Stomach (tissue), 8 donors: ENCODE measurements at regions not wholly inside any gene's neighbourhood (a gene's known extent, or its start where the extent isn't known, plus 50 kb on each side); places are given as distances from the start of the nearest gene placed in this dataset.

Source experiments
- DNase-seq, 2 donors: peaks; one replicate each; pipeline versions ENCODE4 v3.0.0 to v3.0.0-alpha.2; 2013 to 2019
- H3K27ac ChIP-seq, 5 donors: fragments of 200-600 bp in 4 of 5; sonication (generic) in 4 of 5; one replicate each; pipeline ENCODE4 v1.5.1; 2013 to 2019; ENCODE audit warnings: mild to moderate bottlenecking in 1 of 5, moderate library complexity in 1 of 5
- H3K27me3 ChIP-seq, 3 donors: fragments of 200-600 bp; sonication (generic); one replicate each; pipeline ENCODE4 v1.5.1; 2017 to 2019; ENCODE audit warnings: mixed run types in 1 of 3
- H3K36me3 ChIP-seq, 4 donors: fragments of 200-600 bp; sonication (generic); 1 replicate in 3 of 4; 2 replicates in 1 of 4; pipeline ENCODE4 v1.5.1; 2016 to 2019
- H3K4me1 ChIP-seq, 4 donors: fragments of 200-600 bp; sonication (generic); one replicate each; pipeline ENCODE4 v1.5.1; 2016 to 2019
- H3K4me3 ChIP-seq, 4 donors: fragments of 200-600 bp; sonication (generic) in 3 of 4; one replicate each; pipeline ENCODE4 v1.5.1; 2016 to 2019; ENCODE audit warnings: mild to moderate bottlenecking in 1 of 4
- H3K9me3 ChIP-seq, 4 donors: fragments of 200-600 bp; sonication (generic); one replicate each; pipeline ENCODE4 v1.5.1; 2016 to 2019
- EP300 ChIP-seq: sonication (generic); formaldehyde crosslinking; IDR thresholded peaks from one replicate; pipeline ENCODE4 v1.6.1; 2017; ENCODE audit warnings: antibody characterized with exemption
- POLR2A ChIP-seq, 4 donors: fragments of 450-650 bp; IDR thresholded peaks; one replicate each; pipeline ENCODE4 v1.6.1; 2016; ENCODE audit warnings: antibody characterized with exemption in 4 of 4, control low read depth in 2 of 4, mild to moderate bottlenecking in 1 of 4, moderate library complexity in 1 of 4
- POLR2AphosphoS5 ChIP-seq, 3 donors: sonication (generic); formaldehyde crosslinking; IDR thresholded peaks; one replicate each; pipeline ENCODE4 v1.6.1; 2016; ENCODE audit warnings: antibody characterized with exemption in 3 of 3
- WGBS, 5 donors: extraction: QIAGEN DNeasy Blood & Tissue Kit in 3 of 5; methylation state at CpG; one replicate each; pipeline versions ENCODE4 v1.1.5 to v1.1.7; 2013 to 2018; 5-methylcytosine and 5-hydroxymethylcytosine counted together
- intact Hi-C: fragments of 100-400 bp; cut with DNase I; formaldehyde crosslinking; loops from one replicate; pipeline ENCODE4 v1.15.1; 2023; ENCODE audit warnings: low total_unique reads
- TF ChIP-seq, protein P1 (sequence below), 7 experiments: fragments of 450-650 bp in 4 of 7; fragments of 200-600 bp in 3 of 7; sonication (generic) in 3 of 7; IDR thresholded peaks; one replicate each; pipeline ENCODE4 v1.5.1; 2016 to 2019; ENCODE audit warnings: antibody characterized with exemption in 7 of 7, control low read depth in 2 of 7, mild to moderate bottlenecking in 1 of 7
- donor health status: healthy with polysubstance abuse.
- donor health status: Bipolar disorder and iron deficiency.
- donor health status: healthy.

DNA sequence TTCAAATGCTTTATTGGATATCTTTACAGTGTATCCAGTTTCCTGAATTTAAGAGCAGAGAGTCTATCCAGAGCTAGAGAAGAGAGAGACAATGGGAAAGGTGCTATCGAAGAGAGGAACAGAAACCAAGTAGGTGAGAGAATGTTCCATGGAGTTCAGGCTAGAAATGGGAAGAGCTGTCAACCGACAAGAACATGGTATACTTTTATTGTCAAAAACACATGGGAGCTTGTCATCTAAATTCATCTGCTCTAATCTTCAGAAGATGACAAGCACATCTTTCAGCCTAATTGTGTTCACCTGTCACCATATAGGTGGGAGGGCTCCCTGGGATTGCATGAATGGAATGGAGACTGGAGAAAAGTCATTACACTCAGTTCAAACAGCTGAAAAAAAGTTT, 690.4 kb upstream of the LRATD1 start:
- intact Hi-C loops, result no loop called here
- Histone ChIP-seq H3K4me3 (no peak overlapping the region), H3K4me1 (no peaks in the 10 kb centered on the region), H3K27me3 (no peaks in the 10 kb centered on the region), H3K36me3 (no peaks in the 10 kb centered on the region), H3K27ac (no peak overlapping the region), H3K9me3 (peaks cover 0 to 3% (median 0%) of the 10 kb centered on the region in 4 donors)
- no peak for DNase-seq
- WGBS, 5 donors, result 81 to 95% (median 90%) methylated on average over 2 of the region's 2 CpGs
- no peak for TF ChIP-seq POLR2A (IDR thresholded peaks at IDR 0.05)
- no peak for TF ChIP-seq POLR2AphosphoS5 (IDR thresholded peaks at IDR 0.05)
- no peak for TF ChIP-seq EP300
- TF ChIP-seq, protein P1, sequence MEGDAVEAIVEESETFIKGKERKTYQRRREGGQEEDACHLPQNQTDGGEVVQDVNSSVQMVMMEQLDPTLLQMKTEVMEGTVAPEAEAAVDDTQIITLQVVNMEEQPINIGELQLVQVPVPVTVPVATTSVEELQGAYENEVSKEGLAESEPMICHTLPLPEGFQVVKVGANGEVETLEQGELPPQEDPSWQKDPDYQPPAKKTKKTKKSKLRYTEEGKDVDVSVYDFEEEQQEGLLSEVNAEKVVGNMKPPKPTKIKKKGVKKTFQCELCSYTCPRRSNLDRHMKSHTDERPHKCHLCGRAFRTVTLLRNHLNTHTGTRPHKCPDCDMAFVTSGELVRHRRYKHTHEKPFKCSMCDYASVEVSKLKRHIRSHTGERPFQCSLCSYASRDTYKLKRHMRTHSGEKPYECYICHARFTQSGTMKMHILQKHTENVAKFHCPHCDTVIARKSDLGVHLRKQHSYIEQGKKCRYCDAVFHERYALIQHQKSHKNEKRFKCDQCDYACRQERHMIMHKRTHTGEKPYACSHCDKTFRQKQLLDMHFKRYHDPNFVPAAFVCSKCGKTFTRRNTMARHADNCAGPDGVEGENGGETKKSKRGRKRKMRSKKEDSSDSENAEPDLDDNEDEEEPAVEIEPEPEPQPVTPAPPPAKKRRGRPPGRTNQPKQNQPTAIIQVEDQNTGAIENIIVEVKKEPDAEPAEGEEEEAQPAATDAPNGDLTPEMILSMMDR (IDR thresholded peaks at IDR 0.05), result no peak

DNA sequence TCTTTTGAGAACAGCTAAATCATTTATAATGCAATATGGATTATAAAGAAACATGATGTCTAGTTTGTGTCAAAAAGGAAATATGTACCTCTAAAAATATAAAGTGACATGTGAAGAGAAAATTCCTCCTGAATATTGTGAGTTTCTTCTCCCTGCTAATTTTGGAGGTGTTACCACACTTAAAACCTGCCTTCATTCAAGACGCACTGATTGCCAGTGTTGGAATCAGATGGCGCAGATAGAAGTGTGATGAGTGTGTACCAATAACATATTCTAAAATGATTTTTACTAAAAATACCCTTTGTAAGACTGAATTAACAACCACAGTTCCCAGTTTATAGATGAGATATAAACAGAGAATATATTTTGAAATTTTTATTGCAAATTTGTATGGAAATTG, 681.8 kb upstream of the LRATD1 start:
- H3K27ac ChIP-seq, result no peak overlapping the region
- H3K27me3 ChIP-seq, result no peaks in the 10 kb centered on the region
- TF ChIP-seq POLR2AphosphoS5 (IDR thresholded peaks at IDR 0.05), result no peak
- TF ChIP-seq POLR2A (IDR thresholded peaks at IDR 0.05), result no peak
- TF ChIP-seq, protein P1 (IDR thresholded peaks at IDR 0.05), result no peak
- TF ChIP-seq EP300, result no peak
- DNase-seq, result no peak
- H3K36me3 ChIP-seq, result no peaks in the 10 kb centered on the region
- H3K4me1 ChIP-seq, result no peaks in the 10 kb centered on the region
- H3K9me3 ChIP-seq, result peaks cover 0 to 3% (median 0%) of the 10 kb centered on the region in 4 donors
- intact Hi-C loops, result no loop called here
- no peak overlapping the region for H3K4me3 ChIP-seq
- 95 to 99% (median 97%) methylated on average over 2 of the region's 2 CpGs for WGBS, 5 donors

DNA sequence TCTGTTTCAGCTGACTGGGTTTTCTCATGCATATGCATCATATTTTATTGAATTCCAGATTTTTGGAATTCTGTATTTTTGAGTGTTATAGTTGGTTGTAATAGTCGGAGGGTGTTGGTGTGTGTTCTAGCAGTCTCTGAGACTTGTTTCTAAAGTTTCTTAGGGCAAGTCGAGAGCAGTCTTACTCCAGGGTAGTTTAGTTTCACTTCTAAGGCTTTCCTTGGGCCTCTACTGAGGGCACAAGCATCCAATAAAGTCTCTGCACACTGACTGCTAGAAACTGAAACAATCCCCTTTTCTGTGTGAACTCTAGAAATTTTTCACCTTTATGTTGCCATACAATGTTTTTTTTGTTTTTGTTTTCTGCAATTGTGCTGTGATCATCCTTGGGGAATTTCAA, 663.7 kb upstream of the LRATD1 start:
- no peaks in the 10 kb centered on the region for H3K27me3 ChIP-seq
- H3K27ac ChIP-seq, result no peak overlapping the region
- no peak for DNase-seq
- H3K4me3 ChIP-seq, result no peak overlapping the region
- H3K9me3 ChIP-seq, result peaks cover 0 to 7% (median 0%) of the 10 kb centered on the region in 4 donors
- TF ChIP-seq EP300, result no peak
- no peak for TF ChIP-seq POLR2AphosphoS5 (IDR thresholded peaks at IDR 0.05)
- TF ChIP-seq, protein P1 (IDR thresholded peaks at IDR 0.05), result no peak
- no peaks in the 10 kb centered on the region for H3K4me1 ChIP-seq
- WGBS, 5 donors, result 45 to 86% (median 81%) methylated on average over 2 of the region's 2 CpGs
- intact Hi-C loops, result no loop called here
- no peaks in the 10 kb centered on the region for H3K36me3 ChIP-seq

DNA sequence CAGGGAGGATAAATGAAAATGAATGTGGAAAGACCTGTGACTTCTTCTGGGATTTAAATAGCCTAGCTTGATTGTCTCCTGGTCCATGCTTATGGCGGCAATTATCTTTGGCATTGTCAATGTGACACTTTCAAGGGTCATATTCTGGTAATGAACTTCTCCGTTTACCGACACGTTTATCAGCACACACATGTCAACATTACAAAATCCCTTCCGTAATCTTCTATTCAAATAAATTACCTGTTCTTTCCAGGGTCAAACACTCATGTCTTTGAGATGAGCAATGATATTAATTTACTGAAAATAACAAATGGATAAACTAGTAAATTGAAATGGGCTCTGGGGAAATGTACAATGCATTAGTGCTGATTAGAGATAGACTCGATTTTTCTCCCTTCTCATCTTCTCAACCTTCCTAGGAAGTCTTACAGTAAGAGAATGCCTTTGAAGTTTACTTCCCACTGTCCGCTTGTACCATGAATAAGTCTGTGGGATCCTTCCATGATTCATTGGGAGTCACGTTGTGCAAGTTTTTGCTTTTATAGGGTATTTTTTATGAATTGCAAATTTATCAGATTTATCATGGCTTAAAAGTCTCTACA, 646.3 kb upstream of the LRATD1 start:
- Histone ChIP-seq H3K4me3 (no peak overlapping the region), H3K36me3 (no peaks in the 10 kb centered on the region), H3K4me1 (no peaks in the 10 kb centered on the region), H3K27me3 (no peaks in the 10 kb centered on the region), H3K27ac (no peak overlapping the region), H3K9me3 (peaks cover 0 to 12% (median 6%) of the 10 kb centered on the region in 4 donors)
- TF ChIP-seq, protein P1 (IDR thresholded peaks at IDR 0.05), result no peak
- no peak for TF ChIP-seq POLR2A (IDR thresholded peaks at IDR 0.05)
- no peak for TF ChIP-seq POLR2AphosphoS5 (IDR thresholded peaks at IDR 0.05)
- TF ChIP-seq EP300, result no peak
- DNase-seq, result no peak
- intact Hi-C loops, result no loop called here
- WGBS, 5 donors, result 62 to 73% (median 72%) methylated on average over 8 of the region's 8 CpGs
